ENCODE measurements at regions not wholly inside any gene's neighbourhood (a gene's known extent, or its start where the extent isn't known, plus 50 kb on each side); places are given as distances from the start of the nearest gene placed in this dataset.

- TF ChIP-seq KAT2A (conservative IDR thresholded peaks at IDR 0.05; ENCODE audit: control insufficient read depth, low read depth, low read length) (no peak), MTA3 (IDR thresholded peaks at IDR 0.05; ENCODE audit: borderline replicate concordance, low read length) (no peak)
These were observed 135.3 kb downstream of the CPZ start (continued) for GRCh38 chr4:8727546-8728510.

DNA sequence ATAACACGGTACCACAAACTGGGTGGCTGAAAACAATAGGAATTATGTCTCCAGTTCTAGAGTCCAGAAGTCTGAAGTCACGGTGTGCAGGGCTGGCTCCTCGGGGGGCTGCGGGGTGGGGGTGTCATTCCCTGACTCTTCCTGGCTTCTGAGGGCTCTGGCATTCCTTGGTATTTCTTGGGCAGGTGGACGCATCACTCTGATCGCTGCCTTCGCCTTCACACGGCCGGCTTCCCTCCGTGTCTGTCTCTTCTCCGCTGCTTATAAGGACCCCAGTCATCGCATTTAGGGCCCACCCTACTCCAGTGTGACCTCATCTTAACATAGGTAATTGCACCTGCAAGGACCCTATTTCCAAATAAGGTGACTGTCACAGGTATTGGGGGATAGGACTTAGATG, 134.6 kb downstream of the CPZ start:
- ChIA-PET RAD21 (ENCODE audit: unreplicated experiment) (no interaction called here), SMC1A (ENCODE audit: uncharacterized antibody, unreplicated experiment) (no interaction called here), POLR2A (no interaction called here), CTCF (no interaction called here)
- no peak overlapping the region for H3K27ac ChIP-seq (ENCODE audit: control insufficient read depth, insufficient read depth)
- no peak overlapping the region for H3K9ac ChIP-seq (ENCODE audit: control insufficient read depth, insufficient read depth, low read length)
- no peak overlapping the region for H3K4me3 ChIP-seq
- H4K20me1 ChIP-seq (ENCODE audit: control insufficient read depth, insufficient read depth): no peaks in the 10 kb centered on the region
- H3K27me3 ChIP-seq (replicated peaks in 1 of 2; ENCODE audit: control insufficient read depth in 2 of 2, insufficient read depth in 2 of 2, low read length in 1 of 2): no peaks in the 10 kb centered on the region
- no peak overlapping the region for H2AFZ ChIP-seq (ENCODE audit: control insufficient read depth, low read depth, low read length)
- H3K36me3 ChIP-seq (ENCODE audit: control insufficient read depth in 2 of 2, insufficient read depth in 2 of 2, low read length in 1 of 2): no peaks in the 10 kb centered on the region
- H3K79me2 ChIP-seq (ENCODE audit: control insufficient read depth, insufficient read depth, low read length): no peaks in the 10 kb centered on the region
- H3K4me1 ChIP-seq (ENCODE audit: control insufficient read depth, insufficient read depth, low read length): no peaks in the 10 kb centered on the region
- in situ Hi-C loops (cut with MboI): no loop called here
- ATAC-seq (no peak), DNase-seq (ENCODE audit: low read depth, low spot score) (no peak), FAIRE-seq (no peak)
- no peaks in the 10 kb centered on the region; the same call in 2 of the 3 replicates for H3K9me3 ChIP-seq (replicated peaks; ENCODE audit: control insufficient read depth, insufficient read depth, low read length)
- intact Hi-C loops (cut with micrococcal nuclease; ENCODE audit: unreplicated experiment): no loop called here
- WGBS (ENCODE audit: insufficient coverage, insufficient replicate concordance, low lambda C conversion rate, missing lambda C conversion rate): 34% methylated on average over 12 of the region's 12 CpGs
- H3K4me2 ChIP-seq (ENCODE audit: control insufficient read depth, insufficient read depth): no peak overlapping the region
- BruUV-seq (replicated peaks): no TSS peak
- TF ChIP-seq HDAC6 (IDR thresholded peaks at IDR 0.05; ENCODE audit: unreplicated experiment): no peak
- TF ChIP-seq ZNF384 (IDR thresholded peaks at IDR 0.05; ENCODE audit: borderline replicate concordance, low read depth, low read length): no peak
- no peak for TF ChIP-seq BCLAF1 (IDR thresholded peaks at IDR 0.05)
- no peak for TF ChIP-seq PRDM15 (CRISPR knock-in tag; IDR thresholded peaks at IDR 0.05)
- no peak for TF ChIP-seq YY1 (IDR thresholded peaks at IDR 0.05; ENCODE audit: low read depth, low read length)
- no peak for TF ChIP-seq SREBF2 (IDR thresholded peaks at IDR 0.05; ENCODE audit: low read length)
- no peak for TF ChIP-seq REST (IDR thresholded peaks at IDR 0.05; ENCODE audit: low read depth, low read length)
- no peak for TF ChIP-seq ASH2L (IDR thresholded peaks at IDR 0.05; ENCODE audit: borderline replicate concordance, low read depth)
- no peak for TF ChIP-seq POLR2AphosphoS2 (IDR thresholded peaks at IDR 0.05; ENCODE audit: low read depth, low read length)
